ENCODE measurements at regions not wholly inside any gene's neighbourhood (a gene's known extent, or its start where the extent isn't known, plus 50 kb on each side); places are given as distances from the start of the nearest gene placed in this dataset.

DNA sequence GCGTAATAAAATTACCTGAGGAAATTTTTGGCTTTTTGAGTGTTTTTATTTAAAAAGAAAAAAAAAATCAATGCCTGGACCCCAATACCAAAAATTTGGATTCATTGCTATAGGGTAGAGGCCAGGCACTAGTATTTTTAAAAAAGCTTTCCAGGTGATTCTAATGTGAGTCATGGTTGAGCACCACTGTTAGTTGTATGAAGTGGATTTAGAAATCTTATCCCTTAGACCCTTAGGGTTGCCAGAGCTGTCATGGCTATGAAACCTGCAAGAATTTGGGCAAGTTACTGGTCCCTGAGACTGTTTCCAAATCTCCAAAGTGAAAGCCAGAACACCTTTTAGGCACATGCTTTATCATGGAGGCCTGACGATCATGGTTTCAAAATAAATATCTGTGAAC, 262.5 kb downstream of the AHR start:
- Histone ChIP-seq H2AFZ (ENCODE audit: low read length) (no peak overlapping the region), H3K27me3 (ENCODE audit: control insufficient read depth in 1 of 2, insufficient read depth in 2 of 2, low read length in 2 of 2) (no peaks in the 10 kb centered on the region), H3K27ac (ENCODE audit: extremely low read length, insufficient read depth, low read length) (no peak overlapping the region), H3K4me1 (ENCODE audit: insufficient read depth, low read length) (no peaks in the 10 kb centered on the region), H4K20me1 (ENCODE audit: insufficient read depth, low read length) (no peaks in the 10 kb centered on the region), H3K4me2 (ENCODE audit: low read depth, low read length) (no peak overlapping the region), H3K36me3 (replicated peaks in 1 of 2; ENCODE audit: control insufficient read depth in 1 of 2, insufficient read depth in 2 of 2, low read length in 2 of 2) (no peaks in the 10 kb centered on the region), H3K9ac (ENCODE audit: insufficient read depth, low read depth, low read length) (no peak overlapping the region), H3K79me2 (ENCODE audit: insufficient read depth, low read length) (no peaks in the 10 kb centered on the region), H3K9me3 (ENCODE audit: low read length) (no peaks in the 10 kb centered on the region), H3K4me3 (replicated peaks in 1 of 3; ENCODE audit: insufficient read depth in 1 of 3, low read depth in 2 of 3, low read length in 3 of 3) (no peak overlapping the region)
- WGBS (ENCODE audit: low lambda C conversion rate), result 65% methylated on average over 2 of the region's 2 CpGs
- TF ChIP-seq ZKSCAN1 (IDR thresholded peaks at IDR 0.05; ENCODE audit: low read length) (no peak), TBX3 (IDR thresholded peaks at IDR 0.05; ENCODE audit: borderline replicate concordance) (no peak), ZNF878 (CRISPR knock-in tag; IDR thresholded peaks at IDR 0.05) (no peak), NRL (CRISPR knock-in tag; IDR thresholded peaks at IDR 0.05; ENCODE audit: borderline replicate concordance) (no peak), FOXK2 (IDR thresholded peaks at IDR 0.05) (no peak), ZNF12 (CRISPR knock-in tag; IDR thresholded peaks at IDR 0.05) (no peak), ARNTL (CRISPR knock-in tag; IDR thresholded peaks at IDR 0.05) (no peak), FOSL1 (CRISPR knock-in tag; IDR thresholded peaks at IDR 0.05; ENCODE audit: borderline replicate concordance) (no peak), NR2F1 (CRISPR knock-in tag; IDR thresholded peaks at IDR 0.05) (no peak), ZNF383 (CRISPR knock-in tag; IDR thresholded peaks at IDR 0.05; ENCODE audit: borderline replicate concordance) (no peak), ATF1 (CRISPR knock-in tag; IDR thresholded peaks at IDR 0.05) (no peak), SIN3B (IDR thresholded peaks at IDR 0.05; ENCODE audit: low read length) (no peak), CBFB (CRISPR knock-in tag; IDR thresholded peaks at IDR 0.05) (no peak), ZNF562 (CRISPR knock-in tag; IDR thresholded peaks at IDR 0.05; ENCODE audit: borderline replicate concordance) (no peak), ZNF674 (CRISPR knock-in tag; IDR thresholded peaks at IDR 0.05; ENCODE audit: low read depth) (no peak), ZMYM3 (CRISPR knock-in tag; IDR thresholded peaks at IDR 0.05) (no peak)
- TF ChIP-seq, protein P1, sequence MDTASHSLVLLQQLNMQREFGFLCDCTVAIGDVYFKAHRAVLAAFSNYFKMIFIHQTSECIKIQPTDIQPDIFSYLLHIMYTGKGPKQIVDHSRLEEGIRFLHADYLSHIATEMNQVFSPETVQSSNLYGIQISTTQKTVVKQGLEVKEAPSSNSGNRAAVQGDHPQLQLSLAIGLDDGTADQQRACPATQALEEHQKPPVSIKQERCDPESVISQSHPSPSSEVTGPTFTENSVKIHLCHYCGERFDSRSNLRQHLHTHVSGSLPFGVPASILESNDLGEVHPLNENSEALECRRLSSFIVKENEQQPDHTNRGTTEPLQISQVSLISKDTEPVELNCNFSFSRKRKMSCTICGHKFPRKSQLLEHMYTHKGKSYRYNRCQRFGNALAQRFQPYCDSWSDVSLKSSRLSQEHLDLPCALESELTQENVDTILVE (CRISPR knock-in tag; IDR thresholded peaks at IDR 0.05), result no peak
- TF ChIP-seq, protein P2, sequence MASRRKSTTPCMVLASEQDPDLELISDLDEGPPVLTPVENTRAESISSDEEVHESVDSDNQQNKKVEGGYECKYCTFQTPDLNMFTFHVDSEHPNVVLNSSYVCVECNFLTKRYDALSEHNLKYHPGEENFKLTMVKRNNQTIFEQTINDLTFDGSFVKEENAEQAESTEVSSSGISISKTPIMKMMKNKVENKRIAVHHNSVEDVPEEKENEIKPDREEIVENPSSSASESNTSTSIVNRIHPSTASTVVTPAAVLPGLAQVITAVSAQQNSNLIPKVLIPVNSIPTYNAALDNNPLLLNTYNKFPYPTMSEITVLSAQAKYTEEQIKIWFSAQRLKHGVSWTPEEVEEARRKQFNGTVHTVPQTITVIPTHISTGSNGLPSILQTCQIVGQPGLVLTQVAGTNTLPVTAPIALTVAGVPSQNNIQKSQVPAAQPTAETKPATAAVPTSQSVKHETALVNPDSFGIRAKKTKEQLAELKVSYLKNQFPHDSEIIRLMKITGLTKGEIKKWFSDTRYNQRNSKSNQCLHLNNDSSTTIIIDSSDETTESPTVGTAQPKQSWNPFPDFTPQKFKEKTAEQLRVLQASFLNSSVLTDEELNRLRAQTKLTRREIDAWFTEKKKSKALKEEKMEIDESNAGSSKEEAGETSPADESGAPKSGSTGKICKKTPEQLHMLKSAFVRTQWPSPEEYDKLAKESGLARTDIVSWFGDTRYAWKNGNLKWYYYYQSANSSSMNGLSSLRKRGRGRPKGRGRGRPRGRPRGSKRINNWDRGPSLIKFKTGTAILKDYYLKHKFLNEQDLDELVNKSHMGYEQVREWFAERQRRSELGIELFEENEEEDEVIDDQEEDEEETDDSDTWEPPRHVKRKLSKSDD (CRISPR knock-in tag; IDR thresholded peaks at IDR 0.05; ENCODE audit: low read depth), result no peak
- no TSS peak for BruUV-seq (replicated peaks)
- FAIRE-seq (no peak), ATAC-seq (no peak), DNase-seq (ENCODE audit: low spot score) (no peak)
- intact Hi-C loops (cut with micrococcal nuclease; ENCODE audit: unreplicated experiment), result no loop called here
- in situ Hi-C loops (cut with HindIII; ENCODE audit: extremely low pct_ligation_motif_present, low pct_unique_long_range_greater_than_20kb), result no loop called here
- CTCF ChIA-PET (ENCODE audit: low intra/inter-chr PET ratio, low total read pairs), result no interaction called here
- POLR2A ChIA-PET, result no interaction called here

Measured in HepG2 (cell line).